CMK (cell line): ENCODE measurements at regions not wholly inside any gene's neighbourhood (a gene's known extent, or its start where the extent isn't known, plus 50 kb on each side); places are given as distances from the start of the nearest gene placed in this dataset.
"Not testable (repeated sequence)": the region's sequence is repeated elsewhere in the genome, so short reads cannot be mapped to it uniquely, and the experiment has no call there.

Experiments
- DNase-seq: peaks from one replicate; pipeline ENCODE4 v3.0.0-alpha.2; 2010; ENCODE audit warnings: low read depth

- no peak for DNase-seq
Measured at GRCh38 chr6:4412077-4412476, 276.7 kb upstream of the ECI2 start.

GRCh38 chr6:4407710-4408109, 272.3 kb upstream of the ECI2 start:
- DNase-seq, result not testable (repeated sequence)

DNA sequence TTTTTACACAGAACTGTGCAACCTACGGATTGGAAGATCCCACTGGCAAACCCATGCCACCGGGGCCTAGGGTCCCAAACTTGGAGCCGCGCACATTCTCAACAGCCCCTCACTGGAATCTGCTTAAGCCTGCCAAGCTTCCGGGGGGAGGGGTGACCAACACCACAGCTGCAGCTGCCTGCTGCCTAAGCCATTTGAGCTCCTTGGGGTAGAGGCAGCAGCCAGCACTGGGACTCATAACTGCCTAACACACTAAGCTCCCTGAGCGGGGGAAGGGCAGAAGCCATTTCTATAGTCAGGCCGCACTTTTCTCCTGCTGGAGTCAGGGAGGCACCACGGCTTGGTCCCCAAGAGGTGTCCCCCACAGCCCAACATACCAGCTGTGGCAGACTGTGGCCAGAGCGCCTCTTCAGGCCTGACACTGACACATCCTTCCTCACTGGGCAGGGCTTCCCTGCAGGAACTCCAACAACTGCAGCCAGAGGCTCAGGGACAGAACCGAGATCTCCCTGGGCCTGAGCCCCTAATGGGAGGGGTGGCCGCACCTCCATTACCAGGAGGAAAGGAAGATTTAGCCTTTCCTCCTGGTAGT, 270.3 kb upstream of the ECI2 start:
- no peak for DNase-seq

GRCh38 chr6:4404415-4404814, 269.0 kb upstream of the ECI2 start:
- no peak for DNase-seq

DNA sequence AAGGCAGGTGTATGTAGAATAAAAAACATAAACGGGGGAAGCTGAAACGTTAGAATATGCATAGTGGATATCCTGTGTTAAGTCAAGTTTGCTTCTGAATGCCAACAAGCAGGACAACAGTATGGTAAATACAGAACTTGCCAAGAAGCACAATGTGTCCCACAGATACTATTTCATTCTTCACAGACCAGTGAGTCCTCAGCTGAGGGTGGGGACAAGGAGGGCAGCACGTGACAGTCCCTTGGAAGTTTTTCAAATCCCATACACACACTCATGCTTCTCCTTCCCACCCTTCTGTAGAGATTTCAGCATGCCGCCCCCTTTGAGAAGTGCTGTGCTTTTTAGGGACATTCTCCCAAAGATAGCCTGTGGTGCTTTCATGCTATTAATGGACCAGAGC, 268.5 kb upstream of the ECI2 start:
- no peak for DNase-seq

GRCh38 chr6:4403023-4403752, 267.8 kb upstream of the ECI2 start:
- DNase-seq, result no peak

GRCh38 chr6:4402477-4402976, 267.2 kb upstream of the ECI2 start:
- no peak for DNase-seq

DNA sequence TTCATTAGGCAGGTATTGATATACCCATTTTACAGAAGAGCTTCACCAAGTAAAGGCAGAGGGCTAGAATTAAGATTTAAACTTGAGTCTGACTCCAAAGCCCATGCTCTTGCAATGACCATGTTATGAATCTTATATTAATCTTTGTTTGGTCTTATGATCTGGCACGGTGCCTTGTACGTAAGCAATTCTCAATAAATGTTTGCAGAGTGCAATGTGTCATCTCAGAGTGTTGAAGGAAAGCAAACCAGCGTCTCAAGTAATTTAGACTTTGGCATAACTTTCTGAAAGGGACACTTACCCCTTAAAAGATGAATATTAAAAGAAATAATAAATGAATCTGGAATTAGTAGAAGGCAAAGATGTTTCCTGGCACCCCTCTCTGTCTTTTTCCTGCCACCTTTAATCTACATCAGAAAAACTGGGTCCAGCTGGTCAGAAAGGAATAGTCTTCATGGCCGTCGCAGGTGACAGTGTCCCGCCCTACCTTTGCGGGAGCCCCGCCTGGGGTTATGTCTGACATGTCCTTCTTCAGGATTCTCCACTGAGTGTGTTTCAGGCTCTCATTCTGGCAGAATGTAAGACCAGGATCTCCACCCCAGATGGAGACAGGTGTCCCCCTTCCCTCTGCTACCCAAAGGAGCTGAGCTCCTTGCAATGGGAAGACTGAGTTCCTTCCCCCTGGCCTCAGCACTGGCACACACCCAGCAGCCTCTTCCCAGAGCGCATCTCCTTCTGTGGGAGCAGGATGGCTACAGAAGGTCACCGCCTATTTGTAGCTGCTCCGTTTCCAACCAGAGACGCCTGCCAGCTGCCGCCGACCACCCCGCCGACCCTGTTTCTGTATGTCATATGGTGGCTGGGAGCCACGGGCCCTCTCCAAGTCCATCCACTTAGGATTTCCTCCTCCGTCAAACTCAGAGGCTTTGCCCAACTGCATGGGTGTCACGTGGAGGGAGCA, 266.3 kb upstream of the ECI2 start:
- DNase-seq, result no peak

DNA sequence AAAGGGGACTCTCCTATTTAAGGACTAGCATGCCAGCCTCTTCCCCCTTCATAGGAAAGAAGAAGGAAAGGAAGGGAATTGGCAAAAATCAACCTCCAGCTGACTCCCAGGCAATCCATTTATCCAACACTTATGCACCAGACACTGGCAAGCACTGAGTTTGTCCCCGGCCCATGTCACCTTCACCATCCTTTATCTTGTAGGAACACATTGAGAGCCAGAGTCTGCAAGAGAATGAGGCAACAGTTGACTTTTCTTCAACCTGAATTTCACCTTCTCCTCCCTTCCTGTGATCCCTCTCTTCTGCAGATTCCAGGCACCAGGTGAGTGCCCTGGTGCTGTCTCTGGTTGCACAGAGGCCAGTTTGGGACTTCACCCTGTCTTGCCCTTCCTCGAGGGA, 264.3 kb upstream of the ECI2 start:
- no peak for DNase-seq

GRCh38 chr6:4398791-4399190, 263.4 kb upstream of the ECI2 start:
- no peak for DNase-seq

GRCh38 chr6:4397307-4397706, 261.9 kb upstream of the ECI2 start:
- no peak for DNase-seq

GRCh38 chr6:4396044-4396443, 260.7 kb upstream of the ECI2 start:
- DNase-seq, result no peak

DNA sequence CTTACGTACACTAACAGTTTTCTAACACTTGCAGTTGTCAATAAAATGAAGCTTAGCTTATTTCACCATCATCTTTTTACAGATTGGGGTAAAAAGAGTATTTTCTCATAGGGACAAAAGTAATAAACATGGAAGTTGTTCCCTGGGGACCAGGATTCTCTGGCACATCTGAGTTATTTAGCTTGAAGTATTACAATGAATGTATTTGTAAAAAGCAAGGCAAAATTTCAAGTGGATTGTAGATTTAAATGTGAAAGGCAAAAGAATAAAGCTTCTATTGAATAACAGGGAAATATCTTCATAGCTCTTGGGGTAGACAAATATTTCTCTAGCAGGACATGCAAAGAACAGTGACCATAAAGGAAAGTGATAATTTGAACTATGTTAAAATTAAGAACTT, 260.0 kb upstream of the ECI2 start:
- no peak for DNase-seq

DNA sequence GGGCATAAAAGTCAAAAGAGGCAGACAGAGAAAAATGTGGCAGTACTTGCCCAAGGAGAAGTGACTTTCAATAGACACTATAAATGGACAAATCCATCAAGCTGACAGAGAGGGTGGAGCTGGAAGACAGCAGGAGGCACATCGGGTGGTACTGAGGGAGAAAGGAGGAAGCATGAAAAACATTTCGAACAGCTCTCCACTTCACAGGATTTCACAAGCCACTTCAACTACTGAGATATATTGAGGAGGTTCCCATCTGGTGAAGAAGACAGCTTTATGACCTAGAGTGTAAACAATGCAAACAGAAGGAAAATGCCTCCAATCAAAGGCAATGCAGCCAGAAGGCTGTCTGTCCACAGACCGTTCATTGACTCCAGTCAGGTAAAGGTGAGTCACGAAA, 259.4 kb upstream of the ECI2 start:
- DNase-seq, result no peak

- DNase-seq, result no peak
Measured at GRCh38 chr6:4388675-4389074, 253.3 kb upstream of the ECI2 start.

DNA sequence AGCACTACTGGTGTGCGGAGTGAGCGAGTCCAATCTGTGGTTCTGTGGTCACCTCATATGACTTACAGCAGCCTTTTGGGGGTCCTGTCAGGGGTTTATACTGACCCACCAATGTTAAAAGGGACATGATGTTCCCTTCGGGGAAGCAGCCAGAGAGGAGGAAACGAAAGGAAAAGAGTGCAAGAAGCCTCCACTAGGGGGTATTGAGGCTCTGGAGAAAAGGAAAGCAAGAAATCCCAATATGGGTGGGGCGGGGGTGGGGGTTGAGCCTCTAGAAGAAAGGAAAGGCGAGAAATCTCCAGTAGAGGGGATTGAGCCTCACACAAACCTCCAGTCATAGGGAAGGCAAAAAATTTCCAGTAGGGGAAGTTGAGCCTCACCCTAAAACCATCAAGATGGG, 249.3 kb upstream of the ECI2 start:
- no peak for DNase-seq

GRCh38 chr6:4383910-4384638, 248.7 kb upstream of the ECI2 start:
- no peak for DNase-seq

DNA sequence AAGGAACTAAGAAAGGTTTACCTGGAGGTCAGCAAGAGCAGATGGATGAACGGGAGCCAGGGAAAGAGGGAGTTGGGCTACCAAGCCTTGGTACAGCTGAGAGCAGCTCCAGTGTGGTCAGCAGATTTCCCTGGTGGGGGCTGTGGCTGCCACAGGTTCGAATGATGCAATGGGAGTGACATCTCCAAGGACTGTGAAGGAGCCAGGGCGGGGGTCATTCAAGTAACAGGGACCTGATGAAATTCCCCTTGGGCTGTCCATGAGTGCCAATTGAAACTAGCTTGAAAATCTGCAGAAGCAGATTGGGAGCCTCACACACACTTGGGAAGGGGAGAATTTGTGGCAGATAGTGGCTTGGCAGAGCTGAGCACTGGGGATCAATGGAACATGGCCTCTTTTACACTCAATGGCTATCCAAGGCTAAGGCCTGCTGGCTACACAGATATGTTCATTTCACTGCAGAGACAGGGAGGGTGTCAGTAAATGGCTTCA, 247.0 kb upstream of the ECI2 start:
- DNase-seq, result no peak

- no peak for DNase-seq
Measured at GRCh38 chr6:4381381-4381780, 246.0 kb upstream of the ECI2 start.

- no peak for DNase-seq
Measured at GRCh38 chr6:4380881-4381281, 245.5 kb upstream of the ECI2 start.

DNA sequence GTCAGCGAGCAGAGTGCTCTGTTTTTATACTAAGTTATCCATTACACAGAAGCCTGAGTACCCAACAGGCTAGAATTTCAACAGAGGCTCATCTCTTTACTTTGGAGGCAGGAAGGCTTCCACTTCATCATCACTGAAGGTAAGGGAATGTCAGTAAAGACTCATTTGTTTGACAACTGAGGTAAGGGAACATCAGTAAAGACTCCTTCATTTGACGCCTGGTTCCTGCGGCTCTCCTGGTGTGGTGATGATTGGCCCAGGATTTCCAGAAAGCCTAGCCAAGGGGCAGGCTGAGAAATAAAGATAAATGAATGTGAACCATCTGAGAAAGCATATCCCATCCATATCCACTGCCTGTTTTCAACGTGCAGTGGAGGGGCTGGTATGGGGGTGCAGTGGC, 244.6 kb upstream of the ECI2 start:
- DNase-seq, result no peak
